Left lung (tissue), 4 donors: ENCODE measurements at regions not wholly inside any gene's neighbourhood (a gene's known extent, or its start where the extent isn't known, plus 50 kb on each side); places are given as distances from the start of the nearest gene placed in this dataset.

Source experiments
- ATAC-seq: fragments of 200-7000 bp; cut with Tn5 transposase; one replicate; pipeline ENCODE4 v1.9.1; 2020; ENCODE audit warnings: moderate library complexity
- DNase-seq, 4 donors: peaks; one replicate each; pipeline ENCODE4 v3.0.0-alpha.2; 2013 to 2020
- H3K27ac ChIP-seq, 2 donors: fragments of 200-600 bp; sonication (generic) in 1 of 2; one replicate each; pipeline versions ENCODE4 v1.5.0 to v1.8.0; 2020 to 2021
- H3K27me3 ChIP-seq, 2 donors: fragments of 200-600 bp; sonication (generic) in 1 of 2; one replicate each; pipeline versions ENCODE4 v1.5.0 to v1.8.0; 2020 to 2021
- H3K36me3 ChIP-seq, 2 donors: fragments of 200-600 bp; sonication (generic) in 1 of 2; one replicate each; pipeline versions ENCODE4 v1.5.0 to v1.8.0; 2020 to 2021
- H3K4me1 ChIP-seq, 2 donors: fragments of 200-600 bp; one replicate each; pipeline ENCODE4 v1.8.0; 2021
- H3K4me3 ChIP-seq, 2 donors: fragments of 200-600 bp; sonication (generic) in 1 of 2; one replicate each; pipeline versions ENCODE4 v1.5.0 to v1.8.0; 2020 to 2021; ENCODE audit warnings: mild to moderate bottlenecking in 1 of 2
- H3K9me3 ChIP-seq, 2 donors: fragments of 200-600 bp; sonication (generic) in 1 of 2; one replicate each; pipeline versions ENCODE4 v1.5.0 to v1.8.0; 2020 to 2021
- intact Hi-C, 2 donors: fragments of 100-400 bp; cut with DNase I; formaldehyde crosslinking; loops; one replicate each; pipeline versions ENCODE4 v1.11.2 to v1.14.2; 2022
- TF ChIP-seq, protein P1 (sequence below), 2 donors: fragments of 200-600 bp; sonication (generic) in 1 of 2; IDR thresholded peaks; one replicate each; pipeline versions ENCODE4 v1.5.0 to v1.8.0; 2021; ENCODE audit warnings: antibody characterized with exemption in 2 of 2
- donor health status: DM: no; HTN: yes; CAD: no.
- donor health status: DM: no; HTN: no; CAD: no.

DNA sequence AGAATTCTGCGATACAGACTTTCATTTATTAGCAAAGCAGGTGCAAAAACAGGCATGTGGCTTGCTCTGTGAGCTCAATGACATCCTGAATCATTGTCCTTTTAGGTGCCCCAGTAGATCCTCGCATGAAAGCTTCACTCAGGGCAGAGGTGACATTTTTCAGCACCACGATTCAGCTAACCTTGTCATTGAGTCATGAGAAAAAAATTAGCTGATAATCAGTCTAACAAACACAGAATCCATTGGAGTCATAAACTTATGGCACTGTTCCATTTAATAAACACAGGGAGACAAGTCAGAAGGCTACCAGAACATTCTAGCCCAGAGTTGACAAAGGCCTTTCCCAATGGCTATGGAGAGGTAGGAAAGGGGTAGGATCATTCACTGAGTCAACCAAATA, 104.8 kb upstream of the RAD23B start:
- Histone ChIP-seq H3K4me3 (no peak overlapping the region), H3K27ac (no peak overlapping the region), H3K27me3 (no peaks in the 10 kb centered on the region), H3K4me1 (peaks cover 0 to 3% of the 10 kb centered on the region in 2 donors), H3K36me3 (no peaks in the 10 kb centered on the region), H3K9me3 (peaks cover 0 to 8% of the 10 kb centered on the region in 2 donors)
- no peak for DNase-seq
- TF ChIP-seq, protein P1, sequence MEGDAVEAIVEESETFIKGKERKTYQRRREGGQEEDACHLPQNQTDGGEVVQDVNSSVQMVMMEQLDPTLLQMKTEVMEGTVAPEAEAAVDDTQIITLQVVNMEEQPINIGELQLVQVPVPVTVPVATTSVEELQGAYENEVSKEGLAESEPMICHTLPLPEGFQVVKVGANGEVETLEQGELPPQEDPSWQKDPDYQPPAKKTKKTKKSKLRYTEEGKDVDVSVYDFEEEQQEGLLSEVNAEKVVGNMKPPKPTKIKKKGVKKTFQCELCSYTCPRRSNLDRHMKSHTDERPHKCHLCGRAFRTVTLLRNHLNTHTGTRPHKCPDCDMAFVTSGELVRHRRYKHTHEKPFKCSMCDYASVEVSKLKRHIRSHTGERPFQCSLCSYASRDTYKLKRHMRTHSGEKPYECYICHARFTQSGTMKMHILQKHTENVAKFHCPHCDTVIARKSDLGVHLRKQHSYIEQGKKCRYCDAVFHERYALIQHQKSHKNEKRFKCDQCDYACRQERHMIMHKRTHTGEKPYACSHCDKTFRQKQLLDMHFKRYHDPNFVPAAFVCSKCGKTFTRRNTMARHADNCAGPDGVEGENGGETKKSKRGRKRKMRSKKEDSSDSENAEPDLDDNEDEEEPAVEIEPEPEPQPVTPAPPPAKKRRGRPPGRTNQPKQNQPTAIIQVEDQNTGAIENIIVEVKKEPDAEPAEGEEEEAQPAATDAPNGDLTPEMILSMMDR (IDR thresholded peaks at IDR 0.05): no peak
- ATAC-seq: no peak
- intact Hi-C loops: no loop called here

DNA sequence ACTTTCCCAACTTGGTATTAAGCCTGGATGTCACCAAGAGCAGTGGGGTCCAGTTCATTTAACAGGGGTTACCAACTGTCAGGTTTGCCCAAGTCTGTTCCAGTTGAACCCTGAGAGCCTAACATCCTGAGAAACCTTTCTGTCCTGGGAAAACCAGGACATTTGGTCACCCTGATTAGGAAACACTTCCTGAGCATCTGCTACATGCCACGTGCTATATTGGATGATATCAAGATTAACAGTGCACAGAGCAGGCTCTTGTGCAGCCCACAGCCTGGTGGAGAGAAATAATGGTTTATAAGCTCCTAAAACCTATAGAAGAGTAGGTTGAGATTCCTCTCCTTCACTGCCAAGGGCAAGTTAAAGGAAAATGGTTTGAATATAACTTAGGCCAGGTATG, 102.9 kb upstream of the RAD23B start:
- Histone ChIP-seq H3K4me1 (no peaks in the 10 kb centered on the region), H3K27ac (no peak overlapping the region), H3K9me3 (peaks cover 0 to 13% of the 10 kb centered on the region in 2 donors), H3K36me3 (no peaks in the 10 kb centered on the region), H3K4me3 (no peak overlapping the region), H3K27me3 (no peaks in the 10 kb centered on the region)
- TF ChIP-seq, protein P1 (IDR thresholded peaks at IDR 0.05): no peak
- no peak for DNase-seq
- no peak for ATAC-seq
- intact Hi-C loops: no loop called here

DNA sequence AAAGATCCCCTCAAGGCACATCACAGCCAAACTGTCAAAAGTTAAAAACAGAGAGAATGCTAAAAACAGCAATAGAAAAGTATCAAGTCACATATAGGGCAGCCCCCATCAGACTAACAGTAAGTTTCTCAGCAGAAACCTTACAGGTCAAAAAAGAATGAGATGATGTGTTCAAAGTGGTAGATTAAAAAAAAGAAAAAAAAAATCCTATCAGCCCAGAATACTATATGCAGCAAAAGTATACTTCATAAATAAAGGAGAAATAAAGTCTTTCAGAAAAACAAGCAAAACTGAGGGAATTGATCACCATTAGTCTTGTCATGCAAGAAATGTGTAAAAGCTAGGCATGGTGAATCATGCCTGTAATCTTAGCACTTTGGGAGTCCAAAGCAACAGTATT, 99.9 kb upstream of the RAD23B start:
- DNase-seq (no peak), ATAC-seq (no peak)
- Histone ChIP-seq H3K4me1 (no peaks in the 10 kb centered on the region), H3K4me3 (no peak overlapping the region), H3K27me3 (no peaks in the 10 kb centered on the region), H3K36me3 (no peaks in the 10 kb centered on the region), H3K27ac (no peak overlapping the region), H3K9me3 (peaks cover 0 to 13% of the 10 kb centered on the region in 2 donors)
- TF ChIP-seq, protein P1 (IDR thresholded peaks at IDR 0.05): no peak
- intact Hi-C loops: no loop called here

DNA sequence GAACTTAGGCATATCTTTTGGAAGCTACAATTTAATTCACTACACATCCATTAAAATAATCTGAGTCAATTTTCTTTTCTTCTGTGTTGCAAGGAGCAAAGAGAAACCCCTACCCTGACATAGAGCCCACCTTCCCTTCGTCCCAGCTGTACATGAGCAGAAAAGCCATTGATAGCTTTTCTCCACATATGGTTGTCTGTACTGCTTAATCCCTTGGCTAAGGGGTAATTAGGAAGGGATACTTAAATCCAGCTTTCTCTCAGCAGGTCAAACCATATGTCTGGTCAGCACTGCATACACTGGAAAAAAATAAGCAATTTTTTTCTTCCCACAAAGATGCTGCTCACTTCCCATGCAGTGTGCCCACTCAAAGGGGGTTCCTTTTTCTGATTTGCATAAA, 94.7 kb upstream of the RAD23B start:
- TF ChIP-seq, protein P1 (IDR thresholded peaks at IDR 0.05): no peak
- intact Hi-C loops: no loop called here

DNA sequence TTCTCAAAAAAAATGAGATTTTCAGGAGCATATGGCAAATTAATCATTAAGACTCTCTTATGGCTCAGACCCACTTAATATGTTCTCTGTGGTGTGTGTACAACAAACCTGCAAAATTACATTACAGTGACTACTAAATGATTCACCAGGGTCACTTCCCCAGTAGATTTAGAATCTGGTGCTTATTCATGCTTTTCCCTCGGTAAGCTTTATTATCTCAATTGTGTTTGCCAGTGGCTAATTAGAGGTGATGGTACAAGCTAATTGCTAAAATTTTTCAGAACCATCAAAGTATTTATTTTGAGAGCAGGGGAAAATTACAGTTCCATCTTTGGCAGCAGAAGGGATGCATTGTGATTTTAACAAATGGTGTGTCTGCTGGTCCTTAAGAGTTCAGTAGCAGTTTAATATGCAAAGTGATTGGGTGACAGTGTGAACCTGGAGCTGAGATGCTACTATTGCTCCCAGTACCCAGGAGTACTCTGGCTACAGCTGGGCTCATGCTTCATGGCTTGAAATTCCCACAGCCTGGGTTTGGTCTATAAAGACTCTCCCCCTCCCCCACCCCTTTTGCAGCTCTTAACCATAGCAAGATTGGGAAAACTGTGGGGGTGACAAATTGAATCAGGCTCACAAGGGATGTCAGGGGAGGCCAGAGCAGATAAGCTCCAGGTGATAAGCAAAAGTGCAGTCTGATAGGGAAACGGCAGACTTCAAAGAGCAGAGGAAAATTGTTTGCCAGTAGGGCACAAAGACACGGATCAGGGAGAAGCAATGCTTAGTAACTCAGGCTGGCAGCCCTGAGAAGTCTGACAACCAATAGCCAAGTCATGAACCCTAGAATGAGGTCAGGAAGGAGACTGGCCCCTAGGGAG, 92.8 kb upstream of the RAD23B start:
- intact Hi-C loops: no loop called here
- Histone ChIP-seq H3K27ac (no peak overlapping the region), H3K27me3 (no peaks in the 10 kb centered on the region), H3K36me3 (no peaks in the 10 kb centered on the region), H3K4me3 (no peak overlapping the region), H3K4me1 (no peaks in the 10 kb centered on the region), H3K9me3 (no peaks in the 10 kb centered on the region)
- no peak for ATAC-seq
- DNase-seq: no peak
- TF ChIP-seq, protein P1 (IDR thresholded peaks at IDR 0.05): no peak

More for the DNA sequence above, 94.7 kb upstream of the RAD23B start:
- no peaks in the 10 kb centered on the region for H3K36me3 ChIP-seq
- H3K4me3 ChIP-seq: no peak overlapping the region
- ATAC-seq (no peak), DNase-seq (no peak)
- peaks cover 0 to 4% of the 10 kb centered on the region in 2 donors for H3K9me3 ChIP-seq
- H3K4me1 ChIP-seq: no peaks in the 10 kb centered on the region
- no peak overlapping the region for H3K27ac ChIP-seq
- no peaks in the 10 kb centered on the region for H3K27me3 ChIP-seq
